Stimulated activated CD4-positive, alpha-beta T cell treated with anti-CD3 and anti-CD28 coated beads, Interleukin-15, amount 100 ng/mL, for 24 hours (primary cell): ENCODE measurements at regions not wholly inside any gene's neighbourhood (a gene's known extent, or its start where the extent isn't known, plus 50 kb on each side); places are given as distances from the start of the nearest gene placed in this dataset.
A peak's percentile ranks its signal among the peaks of the same experiment; 100 is the strongest.

Experiments
- DNase-seq: peaks from one replicate; pipeline ENCODE4 v3.0.0-alpha.2; 2020

- no peak for DNase-seq
Measured at GRCh38 chr4:11801466-11802446, 373.1 kb upstream of the HS3ST1 start.

GRCh38 chr4:11799196-11799595 lies 370.5 kb upstream of the HS3ST1 start:
- DNase-seq = no peak

GRCh38 chr4:11791797-11792196 lies 363.1 kb upstream of the HS3ST1 start:
- no peak for DNase-seq

DNA sequence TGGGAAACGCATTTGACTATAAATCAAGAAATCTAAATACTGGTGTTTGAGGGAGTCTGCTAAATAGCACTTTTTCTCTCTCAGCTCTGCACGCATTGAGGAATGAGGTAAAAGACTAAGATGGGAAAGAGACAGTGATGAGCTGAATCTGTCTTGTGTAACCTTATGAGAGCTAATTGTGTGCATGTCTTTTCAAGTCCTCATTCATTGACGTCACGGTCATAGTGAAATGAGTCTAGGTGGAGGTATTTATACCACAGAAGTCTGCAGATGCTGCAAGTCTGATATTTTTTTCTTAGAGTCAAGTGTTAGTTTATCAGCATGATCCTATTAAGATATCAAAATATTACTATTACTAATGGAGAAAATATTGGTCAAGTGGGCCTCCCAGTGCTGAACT lies 361.5 kb upstream of the HS3ST1 start:
- DNase-seq = no peak

DNA sequence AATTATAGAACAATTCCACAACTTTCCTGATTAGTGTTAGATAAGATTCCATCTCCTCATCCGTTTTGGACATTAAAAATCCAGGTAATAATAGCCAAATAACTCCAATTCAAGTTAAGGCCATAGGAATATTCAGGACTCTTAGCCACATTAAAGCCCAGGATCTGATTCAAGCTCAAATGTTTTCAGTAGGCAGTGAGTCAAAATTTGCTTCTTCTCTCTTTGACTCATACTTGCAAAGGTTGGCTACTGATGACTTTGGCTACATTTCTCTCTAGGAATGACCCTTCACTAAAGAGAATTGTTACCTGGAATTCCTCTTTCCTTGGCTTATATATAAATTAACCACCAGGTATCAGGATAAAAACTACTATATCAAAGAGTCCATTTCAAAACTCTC lies 354.9 kb upstream of the HS3ST1 start:
- no peak for DNase-seq

DNA sequence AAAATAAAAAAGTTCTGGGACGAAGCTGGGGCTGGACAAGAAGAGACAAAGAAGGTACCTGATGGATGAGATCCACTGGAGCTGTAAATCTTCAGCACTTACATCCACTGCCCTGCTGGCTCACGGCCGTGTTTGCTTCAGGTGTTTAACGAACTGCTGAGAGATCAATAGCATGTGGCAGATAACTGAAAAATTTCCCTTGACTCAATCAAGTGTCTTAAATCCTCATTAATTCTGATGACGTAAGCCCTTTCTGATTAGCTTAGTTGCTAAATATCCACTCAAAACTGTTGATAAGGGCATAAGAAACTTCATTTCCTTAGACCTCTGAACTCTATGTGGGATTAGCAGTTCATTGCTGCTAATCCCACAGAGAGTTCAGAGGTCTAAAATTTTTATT lies 354.2 kb upstream of the HS3ST1 start:
- no peak for DNase-seq

DNA sequence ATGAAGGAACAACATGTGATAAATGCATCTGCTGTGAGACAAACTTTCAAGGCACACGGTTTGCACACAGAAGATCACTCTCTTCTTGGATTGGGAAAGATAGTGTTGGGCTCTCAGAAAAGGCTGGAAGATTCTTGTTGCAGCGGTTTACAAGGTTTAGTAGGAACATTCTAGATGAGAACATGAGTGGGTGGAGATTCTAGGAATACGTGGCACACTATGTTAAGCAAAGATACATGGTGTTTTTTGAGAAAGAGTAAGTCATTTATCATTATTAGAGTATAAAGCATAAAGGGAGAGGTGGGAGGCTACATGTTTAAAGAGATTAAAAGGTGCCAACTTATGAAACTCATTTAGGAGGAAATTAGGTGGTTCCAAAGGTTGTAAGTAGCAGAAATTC lies 348.8 kb upstream of the HS3ST1 start:
- DNase-seq = no peak

DNA sequence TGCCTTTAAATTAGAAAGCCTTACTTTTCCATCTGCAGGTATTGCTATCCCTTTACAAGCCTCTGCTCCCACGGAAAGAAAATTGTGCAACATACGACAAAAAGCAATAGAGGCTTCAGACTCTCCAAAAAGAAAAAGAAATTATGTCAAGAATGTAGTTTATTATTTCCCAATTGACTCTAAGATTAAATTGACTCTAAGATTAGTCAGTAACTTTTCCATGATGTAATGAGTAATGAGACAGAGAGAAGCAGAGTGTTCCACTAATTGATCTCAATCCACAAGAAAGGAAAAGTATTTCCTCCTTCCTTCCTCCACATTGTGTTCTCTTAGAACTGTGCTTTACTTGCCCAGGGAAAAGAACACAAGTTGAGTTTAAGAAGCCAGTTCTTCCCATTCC lies 345.7 kb upstream of the HS3ST1 start:
- DNase-seq = no peak

DNA sequence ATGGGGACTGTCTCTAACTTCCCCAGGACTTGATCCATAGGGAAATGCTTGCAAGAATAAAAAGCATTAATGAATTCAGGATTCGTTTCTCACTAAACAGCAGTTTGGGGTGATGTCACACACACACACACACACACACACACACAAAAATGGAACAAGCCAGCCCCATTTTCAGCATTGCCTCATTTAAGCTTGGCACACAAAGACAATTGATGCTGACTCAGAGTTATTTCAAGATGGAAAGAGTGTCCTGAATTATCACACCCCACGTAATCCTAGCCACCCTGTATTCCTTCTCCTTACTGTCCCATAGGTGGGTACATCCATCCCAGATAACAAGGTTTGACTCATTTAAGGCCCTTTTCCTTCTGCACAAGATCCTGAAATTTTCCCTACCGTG lies 345.1 kb upstream of the HS3ST1 start:
- no peak for DNase-seq

GRCh38 chr4:11769434-11769833 lies 340.7 kb upstream of the HS3ST1 start:
- no peak for DNase-seq

DNA sequence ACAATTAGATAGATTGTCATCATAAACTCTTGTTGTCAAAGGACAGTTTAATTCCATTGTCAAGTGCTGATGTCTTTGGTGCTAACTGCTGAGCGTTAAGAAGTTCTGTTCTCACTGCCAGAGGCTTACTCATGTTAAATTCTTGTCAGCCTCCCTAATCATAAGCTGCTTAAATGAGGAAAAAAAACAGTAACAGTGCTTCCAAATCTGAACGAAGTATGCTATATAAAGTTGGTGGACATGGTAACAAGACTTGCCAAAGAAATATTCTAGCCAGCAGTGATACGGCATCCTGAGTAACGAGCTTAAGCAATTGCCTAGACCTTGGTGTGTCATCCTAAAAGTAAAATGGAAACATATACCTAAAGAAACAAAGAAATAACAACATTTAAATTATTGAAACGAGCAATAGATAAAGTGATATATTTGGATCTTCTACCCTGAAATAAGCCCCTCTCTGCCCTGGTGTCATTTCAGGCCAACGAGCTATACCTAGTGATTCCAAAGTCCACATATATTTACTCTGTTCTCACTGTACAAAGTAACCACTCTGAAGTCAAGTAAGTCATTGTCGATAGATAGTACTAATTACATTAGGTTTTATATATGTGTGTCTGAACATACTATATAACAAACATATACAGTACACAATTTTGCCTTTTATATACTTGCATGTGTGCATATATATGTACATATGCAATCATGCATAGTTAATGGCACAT lies 339.7 kb upstream of the HS3ST1 start:
- no peak for DNase-seq

GRCh38 chr4:11765849-11766453 lies 337.3 kb upstream of the HS3ST1 start:
- DNase-seq = peak; percentile 14

GRCh38 chr4:11748164-11748872 lies 319.6 kb upstream of the HS3ST1 start:
- DNase-seq = no peak

- no peak for DNase-seq
Measured at GRCh38 chr4:11746734-11747133, 318.0 kb upstream of the HS3ST1 start.

DNA sequence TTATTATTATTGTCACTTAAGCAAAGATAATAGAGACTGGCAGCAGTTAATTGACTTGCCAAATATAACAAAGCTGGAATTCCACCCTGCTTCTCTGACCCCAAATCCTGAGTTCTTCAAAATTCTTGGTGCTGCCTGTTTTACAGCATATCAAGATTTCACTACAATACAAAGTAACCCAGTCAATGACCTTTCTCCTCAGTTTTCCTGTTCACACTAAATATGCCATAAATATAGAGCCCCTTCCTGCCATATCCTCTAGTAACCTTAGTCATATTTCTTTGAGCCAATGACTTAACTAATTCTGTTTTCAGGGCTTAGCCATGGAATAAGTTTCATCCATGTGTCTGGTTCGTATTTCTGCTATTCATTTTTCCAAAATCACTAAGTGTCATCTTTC lies 315.3 kb upstream of the HS3ST1 start:
- no peak for DNase-seq

GRCh38 chr4:11743236-11743635 lies 314.5 kb upstream of the HS3ST1 start:
- no peak for DNase-seq

GRCh38 chr4:11741190-11741652 lies 312.5 kb upstream of the HS3ST1 start:
- no peak for DNase-seq

DNA sequence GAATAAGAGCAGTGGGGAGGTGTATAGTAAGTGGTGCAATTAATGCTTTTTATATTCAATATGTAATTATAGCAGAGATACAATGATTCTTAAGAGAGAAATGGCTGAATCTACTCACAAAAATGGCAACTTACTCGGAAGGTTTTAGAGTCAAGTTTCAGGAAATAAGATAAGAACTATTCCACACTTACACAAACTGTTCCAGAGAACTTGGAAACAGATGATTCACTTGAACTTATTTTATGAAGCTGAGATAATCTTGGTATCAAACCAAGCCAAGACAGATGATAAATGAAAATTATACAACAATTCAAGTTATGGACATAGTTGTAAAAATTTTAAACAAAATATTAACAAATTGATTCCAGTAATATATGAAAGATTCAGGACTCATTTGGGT lies 311.3 kb upstream of the HS3ST1 start:
- no peak for DNase-seq

DNA sequence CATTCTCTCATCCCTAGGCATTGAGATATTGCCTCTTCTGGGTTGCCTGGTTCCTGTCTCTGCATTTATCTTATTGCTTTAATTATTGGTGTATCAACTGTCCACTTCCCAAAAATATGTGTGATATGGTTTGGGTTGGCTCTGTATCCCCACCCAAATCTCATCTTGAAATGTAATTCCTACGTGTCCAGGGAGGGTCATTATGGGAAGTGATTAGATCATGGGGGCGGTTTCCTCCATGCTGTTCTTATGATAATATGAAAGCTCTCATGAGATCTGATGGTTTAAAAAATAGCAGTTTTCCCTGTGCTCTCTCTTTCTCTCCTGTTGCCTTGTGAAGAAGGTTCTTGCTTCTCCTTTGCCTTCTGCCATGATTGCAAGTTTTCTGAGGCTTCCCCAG lies 308.3 kb upstream of the HS3ST1 start:
- DNase-seq = no peak

DNA sequence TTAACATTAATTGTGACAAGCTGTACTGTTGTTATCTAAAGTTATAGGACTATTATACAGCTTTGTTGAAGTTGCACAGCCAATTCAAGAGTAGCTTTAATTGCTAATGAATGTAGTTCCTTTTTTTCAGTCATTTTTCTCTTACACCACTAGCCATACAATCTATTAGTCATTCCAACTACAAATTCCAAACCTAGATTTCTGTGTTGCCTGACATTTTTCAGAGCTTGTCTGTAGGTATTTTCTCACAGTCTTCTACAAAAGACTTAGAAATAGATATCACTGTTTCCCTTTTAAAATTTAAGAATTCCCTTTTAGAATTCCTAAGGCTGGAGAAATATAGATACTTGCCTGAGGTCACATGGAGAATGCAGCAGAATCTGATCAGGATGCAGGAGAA lies 307.0 kb upstream of the HS3ST1 start:
- no peak for DNase-seq

GRCh38 chr4:11732155-11732554 lies 303.5 kb upstream of the HS3ST1 start:
- no peak for DNase-seq

DNA sequence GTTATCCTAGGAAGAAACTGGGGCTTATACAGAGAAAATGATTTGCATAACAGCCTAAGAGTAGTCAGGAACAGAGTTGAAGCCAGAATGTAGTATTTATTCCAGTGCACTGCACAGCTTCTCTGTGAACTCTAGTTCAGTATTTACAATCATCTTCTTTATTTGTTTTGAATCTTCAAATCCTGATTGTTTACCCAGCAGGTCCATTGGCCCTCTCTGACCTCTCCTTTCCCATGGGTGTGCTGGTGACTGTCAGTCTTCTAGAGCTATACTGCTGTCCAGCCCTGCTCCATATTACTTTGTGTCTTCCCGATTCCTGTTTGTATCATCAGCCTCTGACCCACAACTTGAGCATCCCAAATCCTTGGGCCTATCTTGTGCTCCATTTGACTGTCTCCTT lies 301.9 kb upstream of the HS3ST1 start:
- no peak for DNase-seq

- no peak for DNase-seq
Measured at GRCh38 chr4:11729548-11729947, 300.9 kb upstream of the HS3ST1 start.
